ENCODE measurements at regions not wholly inside any gene's neighbourhood (a gene's known extent, or its start where the extent isn't known, plus 50 kb on each side); places are given as distances from the start of the nearest gene placed in this dataset.

- Histone ChIP-seq H3K9me3 (no peaks in the 10 kb centered on the region), H3K4me3 (no peak overlapping the region), H3K27me3 (no peaks in the 10 kb centered on the region), H3K36me3 (no peaks in the 10 kb centered on the region), H3K27ac (no peak overlapping the region), H3K4me1 (no peaks in the 10 kb centered on the region)
- intact Hi-C loops (cut with DNase I; ENCODE audit: low total_unique reads) = no loop called here
- WGBS, 5 donors = 81 to 100% (median 86%) methylated on average over 1 of the region's 1 CpG
- no peak for DNase-seq
- TF ChIP-seq EP300 (IDR thresholded peaks at IDR 0.05) (no peak), CTCF (IDR thresholded peaks at IDR 0.05) (no peak), POLR2A (IDR thresholded peaks at IDR 0.05) (no peak), POLR2AphosphoS5 (IDR thresholded peaks at IDR 0.05) (no peak)
Observed at GRCh38 chr2:220309215-220309614, 681.8 kb downstream of the SLC4A3 start.

GRCh38 chr2:220310451-220310861, 683.0 kb downstream of the SLC4A3 start:
- H3K36me3 ChIP-seq = no peaks in the 10 kb centered on the region
- no peak overlapping the region for H3K27ac ChIP-seq
- TF ChIP-seq EP300 (IDR thresholded peaks at IDR 0.05) = no peak
- no peak for TF ChIP-seq CTCF (IDR thresholded peaks at IDR 0.05)
- TF ChIP-seq POLR2AphosphoS5 (IDR thresholded peaks at IDR 0.05) = no peak
- no peak for TF ChIP-seq POLR2A (IDR thresholded peaks at IDR 0.05)
- WGBS, 5 donors = 73 to 88% (median 83%) methylated on average over 1 of the region's 1 CpG
- intact Hi-C loops (cut with DNase I; ENCODE audit: low total_unique reads) = no loop called here
- no peaks in the 10 kb centered on the region for H3K4me1 ChIP-seq
- peaks cover 0 to 4% (median 0%) of the 10 kb centered on the region in 4 donors for H3K9me3 ChIP-seq
- H3K27me3 ChIP-seq = no peaks in the 10 kb centered on the region
- H3K4me3 ChIP-seq = no peak overlapping the region
- DNase-seq = peak in 1 of 2 donors; percentile 12

GRCh38 chr2:220315098-220315823, 687.8 kb downstream of the SLC4A3 start:
- Histone ChIP-seq H3K4me1 (no peaks in the 10 kb centered on the region), H3K36me3 (no peaks in the 10 kb centered on the region), H3K9me3 (peaks cover 0 to 4% (median 0%) of the 10 kb centered on the region in 4 donors), H3K27me3 (no peaks in the 10 kb centered on the region), H3K27ac (no peak overlapping the region), H3K4me3 (no peak overlapping the region)
- DNase-seq = peak in 1 of 2 donors; percentile 57
- TF ChIP-seq POLR2AphosphoS5 (IDR thresholded peaks at IDR 0.05) (no peak), POLR2A (IDR thresholded peaks at IDR 0.05) (no peak), CTCF (IDR thresholded peaks at IDR 0.05) (no peak)
- 67 to 79% (median 76%) methylated on average over 4 of the region's 4 CpGs for WGBS, 5 donors
- intact Hi-C loops (cut with DNase I; ENCODE audit: low total_unique reads) = no loop called here

GRCh38 chr2:220318037-220318436, 690.6 kb downstream of the SLC4A3 start:
- 63 to 87% (median 68%) methylated on average over 2 of the region's 2 CpGs for WGBS, 5 donors
- peaks cover 0 to 4% (median 0%) of the 10 kb centered on the region in 4 donors for H3K9me3 ChIP-seq

GRCh38 chr2:220318508-220318907, 691.1 kb downstream of the SLC4A3 start:
- Histone ChIP-seq H3K4me1 (no peaks in the 10 kb centered on the region), H3K27ac (no peak overlapping the region), H3K9me3 (peaks cover 0 to 4% (median 0%) of the 10 kb centered on the region in 4 donors), H3K36me3 (no peaks in the 10 kb centered on the region), H3K4me3 (no peak overlapping the region), H3K27me3 (no peaks in the 10 kb centered on the region)
- no peak for DNase-seq
- 29 to 53% (median 35%) methylated on average over 1 of the region's 1 CpG for WGBS, 5 donors
- intact Hi-C loops (cut with DNase I; ENCODE audit: low total_unique reads) = no loop called here
- TF ChIP-seq POLR2A (IDR thresholded peaks at IDR 0.05) (no peak), POLR2AphosphoS5 (IDR thresholded peaks at IDR 0.05) (no peak), CTCF (IDR thresholded peaks at IDR 0.05) (no peak), EP300 (IDR thresholded peaks at IDR 0.05) (no peak)

More at GRCh38 chr2:220318037-220318436, 690.6 kb downstream of the SLC4A3 start:
- Histone ChIP-seq H3K27me3 (no peaks in the 10 kb centered on the region), H3K36me3 (no peaks in the 10 kb centered on the region), H3K4me1 (no peaks in the 10 kb centered on the region), H3K27ac (no peak overlapping the region), H3K4me3 (no peak overlapping the region)
- no peak for TF ChIP-seq EP300 (IDR thresholded peaks at IDR 0.05)
- no peak for DNase-seq
- intact Hi-C loops (cut with DNase I; ENCODE audit: low total_unique reads) = no loop called here
